ENCODE measurements at regions not wholly inside any gene's neighbourhood (a gene's known extent, or its start where the extent isn't known, plus 50 kb on each side); places are given as distances from the start of the nearest gene placed in this dataset.

DNA sequence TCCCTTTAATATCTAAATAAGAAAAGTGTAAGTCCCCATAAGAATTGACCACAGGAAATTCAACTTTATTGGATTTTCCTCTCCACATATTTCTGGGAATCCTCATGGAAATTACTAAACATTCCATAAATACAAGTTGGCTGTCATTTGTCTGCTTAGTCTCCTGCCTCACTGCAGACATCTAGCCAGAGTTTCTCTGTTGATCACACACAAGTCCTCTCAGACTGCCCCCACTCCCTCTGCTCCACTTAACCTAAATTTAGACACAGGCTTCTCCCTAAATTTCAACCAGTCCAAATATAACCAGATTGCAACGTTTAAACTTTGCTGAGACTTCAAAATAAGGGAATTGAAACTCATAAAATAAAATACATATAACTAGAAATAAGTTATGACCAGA is 982.1 kb downstream of the DTWD2 start:
- Mint-ChIP-seq H3K4me1 (peaks cover 4 to 5% of the 10 kb centered on the region in 2 experiments; a peak in 2 of 4 replicates), H3K36me3 (ENCODE audit: insufficient read depth in 1 of 3, low read depth in 3 of 3) (no peaks in the 10 kb centered on the region), H3K27ac (no peak overlapping the region), H3K27me3 (ENCODE audit: low read depth) (no peaks in the 10 kb centered on the region), H3K9me3 (no peaks in the 10 kb centered on the region), H3K4me3 (no peak overlapping the region)
- no peak overlapping the region for H4K91ac ChIP-seq (ENCODE audit: insufficient read length, low read depth, low read length)
- WGBS (ENCODE audit: extremely low coverage, insufficient read length, low lambda C conversion rate) = no CpG with 5 or more reads among the region's 1 CpG
- TF ChIP-seq, protein P1, sequence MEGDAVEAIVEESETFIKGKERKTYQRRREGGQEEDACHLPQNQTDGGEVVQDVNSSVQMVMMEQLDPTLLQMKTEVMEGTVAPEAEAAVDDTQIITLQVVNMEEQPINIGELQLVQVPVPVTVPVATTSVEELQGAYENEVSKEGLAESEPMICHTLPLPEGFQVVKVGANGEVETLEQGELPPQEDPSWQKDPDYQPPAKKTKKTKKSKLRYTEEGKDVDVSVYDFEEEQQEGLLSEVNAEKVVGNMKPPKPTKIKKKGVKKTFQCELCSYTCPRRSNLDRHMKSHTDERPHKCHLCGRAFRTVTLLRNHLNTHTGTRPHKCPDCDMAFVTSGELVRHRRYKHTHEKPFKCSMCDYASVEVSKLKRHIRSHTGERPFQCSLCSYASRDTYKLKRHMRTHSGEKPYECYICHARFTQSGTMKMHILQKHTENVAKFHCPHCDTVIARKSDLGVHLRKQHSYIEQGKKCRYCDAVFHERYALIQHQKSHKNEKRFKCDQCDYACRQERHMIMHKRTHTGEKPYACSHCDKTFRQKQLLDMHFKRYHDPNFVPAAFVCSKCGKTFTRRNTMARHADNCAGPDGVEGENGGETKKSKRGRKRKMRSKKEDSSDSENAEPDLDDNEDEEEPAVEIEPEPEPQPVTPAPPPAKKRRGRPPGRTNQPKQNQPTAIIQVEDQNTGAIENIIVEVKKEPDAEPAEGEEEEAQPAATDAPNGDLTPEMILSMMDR (conservative IDR thresholded peaks at IDR 0.05) = no peak
- no peak overlapping the region for H2BK15ac ChIP-seq (ENCODE audit: low read depth, low read length)
- no peak overlapping the region for H3K56ac ChIP-seq (ENCODE audit: insufficient read length, low read depth, low read length)
- no peak overlapping the region for H2AK5ac ChIP-seq (ENCODE audit: insufficient read length, low read length)
- H4K20me1 ChIP-seq (ENCODE audit: control insufficient read depth, insufficient read depth, insufficient read length) = no peaks in the 10 kb centered on the region
- no peak overlapping the region for H3K18ac ChIP-seq (ENCODE audit: insufficient read length, low read depth, low read length)
- no peak overlapping the region for H3K9ac ChIP-seq (ENCODE audit: extremely low read depth, insufficient read length, low read length)
- H3K4me2 ChIP-seq (ENCODE audit: insufficient read depth, insufficient read length, low read length) = no peak overlapping the region
- no peak overlapping the region for H3K4ac ChIP-seq (ENCODE audit: low read depth, low read length)
- no peak overlapping the region for H3K14ac ChIP-seq (ENCODE audit: insufficient read depth, low read length)
- H4K8ac ChIP-seq (replicated peaks; ENCODE audit: insufficient read length, low read depth, low read length) = no peak overlapping the region
- H2BK12ac ChIP-seq (ENCODE audit: insufficient read length, low read depth, low read length) = no peak overlapping the region
- no peak overlapping the region for H4K5ac ChIP-seq (ENCODE audit: insufficient read length, low read depth, low read length)
- no peak overlapping the region for H3K27ac ChIP-seq (ENCODE audit: insufficient read length, low read depth, low read length)
- no peak overlapping the region for H2BK120ac ChIP-seq (ENCODE audit: low read depth, low read length, poor library complexity, severe bottlenecking)
- H2BK20ac ChIP-seq (ENCODE audit: low read depth, low read length, poor library complexity, severe bottlenecking) = no peak overlapping the region
- no peak overlapping the region for H3K23ac ChIP-seq (ENCODE audit: insufficient read length, low read depth, low read length)
- no peaks in the 10 kb centered on the region; the same call in 1 of the 2 replicates for H3K27me3 ChIP-seq (ENCODE audit: insufficient read depth, low read length)
- no peak overlapping the region for H2BK5ac ChIP-seq (ENCODE audit: insufficient read length, low read length)
- H3K9me3 ChIP-seq (ENCODE audit: control insufficient read depth, low read depth, low read length) = no peaks in the 10 kb centered on the region
- H3T11ph ChIP-seq (ENCODE audit: low read length) = no peak overlapping the region
- no peaks in the 10 kb centered on the region for H3K23me2 ChIP-seq (ENCODE audit: insufficient read length, low read depth, low read length, poor library complexity, severe bottlenecking)
- H3K79me2 ChIP-seq (ENCODE audit: insufficient read depth, low read length) = no peaks in the 10 kb centered on the region
- no peaks in the 10 kb centered on the region for H3K79me1 ChIP-seq (ENCODE audit: insufficient read depth, low read depth, low read length, poor library complexity, severe bottlenecking)
- H2AFZ ChIP-seq (ENCODE audit: low read length) = no peak overlapping the region
- no peaks in the 10 kb centered on the region for H3K4me1 ChIP-seq (ENCODE audit: insufficient read depth, low read length)
- DNase-seq = no peak
